Hypothalamus (tissue), 51 donors: ENCODE measurements at regions not wholly inside any gene's neighbourhood (a gene's known extent, or its start where the extent isn't known, plus 50 kb on each side); places are given as distances from the start of the nearest gene placed in this dataset.

Experiments
- DNase-seq, 51 donors: peaks; one replicate each; lab custom pipeline; 2025; lab: John Stamatoyannopoulos, UW

GRCh38 chrX:13152518-13153185 is 108.2 kb upstream of the FAM9C start:
- no peak for DNase-seq

- DNase-seq: peak in 1 of 51 donors; percentile 1
Measured at GRCh38 chrX:13151828-13152517, 107.6 kb upstream of the FAM9C start.

- no peak for DNase-seq
Measured at GRCh38 chrX:13149702-13150350, 105.4 kb upstream of the FAM9C start.

- DNase-seq: no peak
Measured at GRCh38 chrX:13147733-13148132, 103.3 kb upstream of the FAM9C start.

- DNase-seq: no peak
Measured at GRCh38 chrX:13147147-13147546, 102.7 kb upstream of the FAM9C start.

GRCh38 chrX:13144927-13145655 is 100.7 kb upstream of the FAM9C start:
- no peak for DNase-seq

- no peak for DNase-seq
Measured at GRCh38 chrX:13142891-13143290, 98.5 kb upstream of the FAM9C start.

GRCh38 chrX:13140007-13140406 is 95.6 kb upstream of the FAM9C start:
- no peak for DNase-seq

- DNase-seq: peak in 4 of 51 donors; percentile 1 to 9 (median 4)
Measured at GRCh38 chrX:13131396-13132137, 87.1 kb upstream of the FAM9C start.

- DNase-seq: no peak
Measured at GRCh38 chrX:13130816-13131215, 86.4 kb upstream of the FAM9C start.

GRCh38 chrX:13128104-13128503 is 83.7 kb upstream of the FAM9C start:
- no peak for DNase-seq

GRCh38 chrX:13126775-13127174 is 82.4 kb upstream of the FAM9C start:
- no peak for DNase-seq

- no peak for DNase-seq
Measured at GRCh38 chrX:13125188-13125587, 80.8 kb upstream of the FAM9C start.

- no peak for DNase-seq
Measured at GRCh38 chrX:13123857-13124345, 79.5 kb upstream of the FAM9C start.

GRCh38 chrX:13123247-13123856 is 78.9 kb upstream of the FAM9C start:
- DNase-seq: no peak

GRCh38 chrX:13121020-13121555 is 76.7 kb upstream of the FAM9C start:
- DNase-seq: no peak

- peak in 1 of 51 donors; percentile 1 for DNase-seq
Measured at GRCh38 chrX:13120017-13120416, 75.6 kb upstream of the FAM9C start.

- no peak for DNase-seq
Measured at GRCh38 chrX:13119386-13119785, 75.0 kb upstream of the FAM9C start.

GRCh38 chrX:13115146-13115855 is 70.9 kb upstream of the FAM9C start:
- no peak for DNase-seq
